HCT116 (cell line): ENCODE measurements at regions not wholly inside any gene's neighbourhood (a gene's known extent, or its start where the extent isn't known, plus 50 kb on each side); places are given as distances from the start of the nearest gene placed in this dataset.

ENCODE experiments used
- ATAC-seq: fragments of 200-7000 bp; cut with Tn5 transposase; 2 replicates; pipeline ENCODE4 v1.9.1; 2020; ENCODE audit warnings: mild to moderate bottlenecking, moderate library complexity
- BruUV-seq: library from RNA; stranded (reverse); fragments of 400-500 nt; replicated peaks from 2 replicates; lab custom pipeline; 2021; lab: Mats Ljungman, UMichigan
- CTCF ChIA-PET: fragments of 300-600 bp; sonication (Branson Sonifier 250); formaldehyde crosslinking; loops from one replicate; lab custom pipeline; 2021; ENCODE audit warnings: antibody characterized with exemption; lab: Charles Lee
- POLR2A ChIA-PET: fragments of 300-600, 350-600 bp; sonication (Branson Sonifier 250); formaldehyde crosslinking; loops from one replicate; lab custom pipeline; 2021; ENCODE audit warnings: antibody characterized with exemption; lab: Charles Lee
- RAD21 ChIA-PET, 2 experiments: fragments of 300-600 bp; sonication (Branson Sonifier 250); formaldehyde crosslinking; loops; one replicate each; lab custom pipeline; 2023; ENCODE audit warnings: low total read pairs in 2 of 2; ENCODE audit not compliant: uncharacterized antibody in 2 of 2, unreplicated experiment in 2 of 2, low non-redundant PET in 1 of 2; lab: Charles Lee
- DNase-seq: peaks from one replicate; pipeline ENCODE4 v3.0.0-alpha.2; 2010; ENCODE audit warnings: low read depth, low spot score
- H2AFZ ChIP-seq: fragments of 200-600 bp; shearing (Covaris generic), sonication (generic); 2 replicates; pipeline ENCODE4 v1.6.1; 2017; ENCODE audit warnings: low read depth, mixed run types, mixed read lengths, antibody characterized with exemption, low read length; ENCODE audit not compliant: poor library complexity, severe bottlenecking
- H3K27ac ChIP-seq: 2 replicates; pipeline ENCODE4 v1.5.1; 2012; ENCODE audit warnings: low read depth, low read length
- H3K27me3 ChIP-seq: fragments of 200-600 bp; sonication (generic); 2 replicates; pipeline ENCODE4 v1.6.1; 2016; ENCODE audit warnings: mixed run types, low read length, mixed read lengths; ENCODE audit not compliant: insufficient read depth
- H3K36me3 ChIP-seq, 2 experiments: fragments of 200-500 bp in 1 of 2; fragments of 200-600 bp in 1 of 2; sonication (Bioruptor generic) in 1 of 2; sonication (generic) in 1 of 2; 2 replicates each; pipeline versions ENCODE4 v1.5.1 to v1.6.1; 2014 to 2016; ENCODE audit warnings: low read length in 2 of 2, inconsistent platforms in 1 of 2, mixed read lengths in 1 of 2, mixed run types in 1 of 2; ENCODE audit not compliant: insufficient read depth in 2 of 2, control insufficient read depth in 1 of 2
- H3K4me1 ChIP-seq, 2 experiments: fragments of 200-600 bp in 1 of 2; sonication (generic) in 1 of 2; 2 replicates each; pipeline versions ENCODE4 v1.5.1 to v1.6.1; 2012 to 2017; ENCODE audit warnings: low read length in 2 of 2, inconsistent platforms in 1 of 2, mild to moderate bottlenecking in 1 of 2, mixed read lengths in 1 of 2, mixed run types in 1 of 2, moderate library complexity in 1 of 2; ENCODE audit not compliant: insufficient read depth in 2 of 2, control insufficient read depth in 1 of 2
- H3K4me2 ChIP-seq: fragments of 200-600 bp; sonication (generic); 2 replicates; pipeline ENCODE4 v1.6.1; 2017; ENCODE audit warnings: mixed run types, low read length, mixed read lengths
- H3K4me3 ChIP-seq, 2 experiments: fragments of 200-600 bp in 1 of 2; sonication (generic) in 1 of 2; replicated peaks in 1 of 2; 2 replicates each; pipeline ENCODE4 v1.5.1; 2011 to 2016; ENCODE audit warnings: low read length in 2 of 2, control low read depth in 1 of 2, low read depth in 1 of 2, mild to moderate bottlenecking in 1 of 2, mixed read lengths in 1 of 2, mixed run types in 1 of 2
- H3K79me2 ChIP-seq: fragments of 200-600 bp; sonication (generic); 2 replicates; pipeline ENCODE4 v1.6.1; 2017; ENCODE audit warnings: mild to moderate bottlenecking, mixed run types, low read length, moderate library complexity, mixed read lengths; ENCODE audit not compliant: insufficient read depth
- H3K9ac ChIP-seq: fragments of 200-600 bp; sonication (generic); 2 replicates; pipeline ENCODE4 v1.6.1; 2016; ENCODE audit warnings: low read length, mixed read lengths
- H3K9me2 ChIP-seq: fragments of 200-600 bp; sonication (generic), shearing (Covaris generic); 2 replicates; pipeline ENCODE4 v1.6.1; 2017; ENCODE audit warnings: mixed run types, mild to moderate bottlenecking, moderate library complexity; ENCODE audit not compliant: insufficient read depth
- H3K9me3 ChIP-seq, 2 experiments: fragments of 200-500 bp in 1 of 2; fragments of 200-600 bp in 1 of 2; sonication (Bioruptor generic) in 1 of 2; sonication (generic) in 1 of 2; 2 replicates each; pipeline ENCODE4 v1.6.1; 2014 to 2017; ENCODE audit warnings: low read length in 2 of 2, mixed read lengths in 2 of 2, inconsistent platforms in 1 of 2, low read depth in 1 of 2, mild to moderate bottlenecking in 1 of 2, mixed run types in 1 of 2, moderate library complexity in 1 of 2; ENCODE audit not compliant: control insufficient read depth in 1 of 2, insufficient read depth in 1 of 2
- H4K20me1 ChIP-seq: fragments of 200-600 bp; sonication (generic), shearing (Covaris generic); 2 replicates; pipeline ENCODE4 v1.6.1; 2017; ENCODE audit warnings: mixed run types, mild to moderate bottlenecking, moderate library complexity; ENCODE audit not compliant: insufficient read depth
- ATF3 ChIP-seq: IDR thresholded peaks from 2 replicates; pipeline ENCODE4 v1.6.1; 2012
- CBX3 ChIP-seq: IDR thresholded peaks from 2 replicates; pipeline ENCODE4 v1.6.1; 2012; ENCODE audit warnings: low read depth
- CEBPB ChIP-seq: IDR thresholded peaks from 2 replicates; pipeline ENCODE4 v1.6.1; 2012; ENCODE audit warnings: low read depth
- EGR1 ChIP-seq: IDR thresholded peaks from 2 replicates; pipeline ENCODE4 v1.6.1; 2012; ENCODE audit warnings: low read depth
- ELF1 ChIP-seq: IDR thresholded peaks from 2 replicates; pipeline ENCODE4 v1.6.1; 2012; ENCODE audit warnings: low read depth, borderline replicate concordance
- EZH2 ChIP-seq: fragments of 200-600 bp; sonication (generic); IDR thresholded peaks from 2 replicates; pipeline ENCODE4 v1.6.1; 2017; ENCODE audit warnings: antibody characterized with exemption, mixed run types
- EZH2phosphoT487 ChIP-seq: fragments of 200-600 bp; IDR thresholded peaks from 2 replicates; pipeline ENCODE4 v1.6.1; 2018; ENCODE audit warnings: antibody characterized with exemption, borderline replicate concordance
- FOSL1 ChIP-seq: IDR thresholded peaks from 2 replicates; pipeline ENCODE4 v1.6.1; 2012; ENCODE audit warnings: low read depth
- JUND ChIP-seq: IDR thresholded peaks from 2 replicates; pipeline ENCODE4 v1.6.1; 2012
- RAD21 ChIP-seq: IDR thresholded peaks from 2 replicates; pipeline ENCODE4 v1.6.1; 2012; ENCODE audit warnings: low read depth, mild to moderate bottlenecking
- SIN3A ChIP-seq: IDR thresholded peaks from 2 replicates; pipeline ENCODE4 v1.6.1; 2012; ENCODE audit warnings: low read depth
- SRF ChIP-seq: IDR thresholded peaks from 2 replicates; pipeline ENCODE4 v1.6.1; 2012; ENCODE audit warnings: low read depth
- TCF7L2 ChIP-seq: IDR thresholded peaks from 2 replicates; pipeline ENCODE4 v1.7.0; 2011; ENCODE audit warnings: borderline replicate concordance, inconsistent platforms; ENCODE audit not compliant: insufficient read depth, insufficient read length; ENCODE audit errors: extremely low read depth
- YY1 ChIP-seq: IDR thresholded peaks from 2 replicates; pipeline ENCODE4 v1.6.1; 2011; ENCODE audit warnings: low read length, low read depth, moderate library complexity, mild to moderate bottlenecking; ENCODE audit not compliant: insufficient replicate concordance; ENCODE audit errors: extremely low read depth
- ZBTB33 ChIP-seq: IDR thresholded peaks from 2 replicates; pipeline ENCODE4 v1.6.1; 2011; ENCODE audit warnings: mild to moderate bottlenecking, low read length, moderate library complexity; ENCODE audit not compliant: insufficient replicate concordance; ENCODE audit errors: extremely low read depth
- ZFX ChIP-seq: fragments of 450-650 bp; IDR thresholded peaks from 2 replicates; pipeline ENCODE4 v1.6.1; 2017
- ZNF274 ChIP-seq: fragments of 200-500 bp; sonication (Bioruptor generic); IDR thresholded peaks from 2 replicates; pipeline ENCODE4 v1.6.1; 2014; ENCODE audit warnings: mild to moderate bottlenecking, low read depth, low read length, inconsistent platforms
- intact Hi-C: fragments of 100-400 bp; cut with micrococcal nuclease; formaldehyde crosslinking; loops from 2 replicates; pipeline ENCODE4 v1.10.0; 2022
- TF ChIP-seq, protein P1 (sequence below): IDR thresholded peaks from 2 replicates; pipeline ENCODE4 v1.6.1; 2012; ENCODE audit warnings: low read depth
- TF ChIP-seq, protein P2 (sequence below): IDR thresholded peaks from 2 replicates; pipeline ENCODE4 v1.6.1; 2012

DNA sequence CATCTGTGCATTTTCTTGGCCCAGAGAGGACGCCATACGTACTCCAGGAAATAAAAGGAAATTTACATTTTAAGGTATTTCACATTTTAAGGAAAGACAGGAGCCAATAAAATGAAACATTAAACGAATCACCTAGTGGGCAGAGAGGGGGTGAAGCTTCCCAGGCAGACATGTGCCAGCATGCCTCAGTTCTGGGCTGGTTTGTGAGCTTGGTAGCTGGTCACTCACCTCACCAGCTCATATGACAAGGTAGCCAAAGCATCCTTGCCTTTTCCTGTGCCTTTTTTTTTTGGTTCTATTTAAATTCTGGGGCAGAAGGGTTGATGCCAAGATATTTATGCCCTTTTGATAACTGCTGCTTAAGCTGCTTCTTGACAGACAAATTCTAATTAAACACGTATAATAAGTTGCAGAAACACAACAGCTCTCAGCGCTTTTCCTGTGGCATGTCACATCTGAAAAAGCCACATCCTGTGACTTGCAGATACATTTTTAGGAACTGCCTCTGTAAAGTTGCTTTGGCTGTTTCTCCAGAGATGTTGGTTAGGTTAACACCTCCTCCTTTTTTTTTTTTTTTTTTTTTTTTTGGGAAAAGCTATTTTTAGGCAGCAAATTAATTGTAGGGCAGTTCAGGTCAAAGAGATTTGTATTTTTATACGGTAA, 218.6 kb downstream of the PDCD6IP start:
- TF ChIP-seq CBX3: no peak
- TF ChIP-seq, protein P1, sequence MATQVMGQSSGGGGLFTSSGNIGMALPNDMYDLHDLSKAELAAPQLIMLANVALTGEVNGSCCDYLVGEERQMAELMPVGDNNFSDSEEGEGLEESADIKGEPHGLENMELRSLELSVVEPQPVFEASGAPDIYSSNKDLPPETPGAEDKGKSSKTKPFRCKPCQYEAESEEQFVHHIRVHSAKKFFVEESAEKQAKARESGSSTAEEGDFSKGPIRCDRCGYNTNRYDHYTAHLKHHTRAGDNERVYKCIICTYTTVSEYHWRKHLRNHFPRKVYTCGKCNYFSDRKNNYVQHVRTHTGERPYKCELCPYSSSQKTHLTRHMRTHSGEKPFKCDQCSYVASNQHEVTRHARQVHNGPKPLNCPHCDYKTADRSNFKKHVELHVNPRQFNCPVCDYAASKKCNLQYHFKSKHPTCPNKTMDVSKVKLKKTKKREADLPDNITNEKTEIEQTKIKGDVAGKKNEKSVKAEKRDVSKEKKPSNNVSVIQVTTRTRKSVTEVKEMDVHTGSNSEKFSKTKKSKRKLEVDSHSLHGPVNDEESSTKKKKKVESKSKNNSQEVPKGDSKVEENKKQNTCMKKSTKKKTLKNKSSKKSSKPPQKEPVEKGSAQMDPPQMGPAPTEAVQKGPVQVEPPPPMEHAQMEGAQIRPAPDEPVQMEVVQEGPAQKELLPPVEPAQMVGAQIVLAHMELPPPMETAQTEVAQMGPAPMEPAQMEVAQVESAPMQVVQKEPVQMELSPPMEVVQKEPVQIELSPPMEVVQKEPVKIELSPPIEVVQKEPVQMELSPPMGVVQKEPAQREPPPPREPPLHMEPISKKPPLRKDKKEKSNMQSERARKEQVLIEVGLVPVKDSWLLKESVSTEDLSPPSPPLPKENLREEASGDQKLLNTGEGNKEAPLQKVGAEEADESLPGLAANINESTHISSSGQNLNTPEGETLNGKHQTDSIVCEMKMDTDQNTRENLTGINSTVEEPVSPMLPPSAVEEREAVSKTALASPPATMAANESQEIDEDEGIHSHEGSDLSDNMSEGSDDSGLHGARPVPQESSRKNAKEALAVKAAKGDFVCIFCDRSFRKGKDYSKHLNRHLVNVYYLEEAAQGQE: no peak
- no peak for TF ChIP-seq EZH2phosphoT487
- no peak for TF ChIP-seq EGR1
- no peak for TF ChIP-seq ZBTB33
- no peak for TF ChIP-seq ELF1
- no peak for TF ChIP-seq EZH2
- TF ChIP-seq, protein P2, sequence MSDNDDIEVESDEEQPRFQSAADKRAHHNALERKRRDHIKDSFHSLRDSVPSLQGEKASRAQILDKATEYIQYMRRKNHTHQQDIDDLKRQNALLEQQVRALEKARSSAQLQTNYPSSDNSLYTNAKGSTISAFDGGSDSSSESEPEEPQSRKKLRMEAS: no peak
- no peak for TF ChIP-seq JUND
- TF ChIP-seq ATF3: no peak
- TF ChIP-seq CEBPB: no peak
- no peak for TF ChIP-seq SIN3A
- TF ChIP-seq ZFX: no peak
- TF ChIP-seq RAD21: no peak
- no peak for TF ChIP-seq FOSL1
- TF ChIP-seq SRF: no peak
- no peak for TF ChIP-seq TCF7L2
- no peak for TF ChIP-seq YY1
- TF ChIP-seq ZNF274: no peak
- TF ChIP-seq, all 23 proteins: peak for 0
- no peak for DNase-seq
- RAD21 ChIA-PET: no interaction called here
- no peaks in the 10 kb centered on the region for H3K36me3 ChIP-seq
- no peaks in the 10 kb centered on the region for H4K20me1 ChIP-seq
- H3K27ac ChIP-seq: no peak overlapping the region
- BruUV-seq: no TSS peak
- H3K4me3 ChIP-seq: no peak overlapping the region
- CTCF ChIA-PET: no interaction called here
- no peaks in the 10 kb centered on the region for H3K9me2 ChIP-seq
- no peaks in the 10 kb centered on the region for H3K79me2 ChIP-seq
- POLR2A ChIA-PET: no interaction called here
- H3K4me2 ChIP-seq: no peak overlapping the region
- peaks cover 2 to 4% of the 10 kb centered on the region in 2 experiments; a peak in 3 of 4 replicates for H3K4me1 ChIP-seq
- H3K27me3 ChIP-seq: peaks cover 28% of the 10 kb centered on the region
- no peak for ATAC-seq
- no peak overlapping the region for H2AFZ ChIP-seq
- intact Hi-C loops: no loop called here
- H3K9me3 ChIP-seq: no peaks in the 10 kb centered on the region
- no peak overlapping the region for H3K9ac ChIP-seq
